ENCODE measurements at regions not wholly inside any gene's neighbourhood (a gene's known extent, or its start where the extent isn't known, plus 50 kb on each side); places are given as distances from the start of the nearest gene placed in this dataset.

DNA sequence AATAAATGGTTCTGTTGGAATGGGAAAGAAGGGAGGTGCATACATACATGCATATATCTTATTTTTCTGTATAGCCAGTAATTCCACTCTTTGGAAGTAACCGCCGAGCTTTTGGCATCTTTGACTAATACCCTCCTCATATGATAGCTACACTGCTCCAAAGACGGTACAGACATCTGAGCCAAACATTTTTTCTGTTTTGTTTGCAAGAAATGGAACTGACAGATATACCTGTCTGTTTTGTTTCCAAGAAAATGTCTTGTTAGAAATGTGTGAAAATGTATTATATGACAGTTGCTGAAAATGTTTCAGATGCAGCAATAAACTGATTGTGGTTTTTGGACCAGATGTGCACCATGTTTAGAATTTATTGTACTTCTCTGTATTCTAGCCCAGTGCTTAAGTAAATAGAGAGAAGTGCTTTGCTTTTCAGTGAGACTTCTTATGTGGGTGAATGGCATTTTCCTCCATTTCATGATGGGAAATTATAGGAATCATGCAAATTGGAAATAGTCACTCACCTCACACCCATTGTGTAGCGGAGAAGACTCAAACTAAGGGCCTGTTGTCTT lies 396.9 kb downstream of the KCNRG start:
- no peak for DNase-seq (ENCODE audit: low spot score in 2 of 2)
- H3K27ac ChIP-seq: peak overlapping the region in 1 of 2 donors; percentile 65
- intact Hi-C loops (cut with DNase I): loop anchor here (5.0 kb wide), 2 partner anchors 55 to 415 kb away; partner anchors contain the start of gene TRIM13

DNA sequence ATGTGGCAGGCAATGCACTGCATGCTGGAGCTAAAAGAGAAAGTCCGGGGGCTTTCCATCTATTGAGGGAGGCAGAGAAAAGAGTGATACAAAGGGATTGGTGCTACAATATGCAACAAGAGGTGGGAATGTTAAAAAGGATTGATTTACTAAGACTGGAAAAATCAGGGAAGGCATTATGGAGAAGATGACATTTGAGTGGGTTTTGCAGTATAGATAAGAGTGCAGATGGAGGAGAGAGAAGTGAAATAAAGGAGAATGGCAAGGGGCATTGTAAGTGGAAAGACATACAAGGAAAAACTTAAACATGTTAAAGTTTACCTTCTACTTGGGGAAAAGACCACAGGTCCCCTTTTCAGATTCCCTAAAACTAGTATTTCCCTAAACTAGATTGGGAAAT lies 399.4 kb downstream of the KCNRG start:
- Histone ChIP-seq H3K9me3 (no peaks in the 10 kb centered on the region), H3K4me3 (no peak overlapping the region), H3K27me3 (no peaks in the 10 kb centered on the region), H3K36me3 (no peaks in the 10 kb centered on the region), H3K4me1 (peaks cover 14 to 27% of the 10 kb centered on the region in 2 donors), H3K27ac (no peak overlapping the region)
- TF ChIP-seq, protein P1, sequence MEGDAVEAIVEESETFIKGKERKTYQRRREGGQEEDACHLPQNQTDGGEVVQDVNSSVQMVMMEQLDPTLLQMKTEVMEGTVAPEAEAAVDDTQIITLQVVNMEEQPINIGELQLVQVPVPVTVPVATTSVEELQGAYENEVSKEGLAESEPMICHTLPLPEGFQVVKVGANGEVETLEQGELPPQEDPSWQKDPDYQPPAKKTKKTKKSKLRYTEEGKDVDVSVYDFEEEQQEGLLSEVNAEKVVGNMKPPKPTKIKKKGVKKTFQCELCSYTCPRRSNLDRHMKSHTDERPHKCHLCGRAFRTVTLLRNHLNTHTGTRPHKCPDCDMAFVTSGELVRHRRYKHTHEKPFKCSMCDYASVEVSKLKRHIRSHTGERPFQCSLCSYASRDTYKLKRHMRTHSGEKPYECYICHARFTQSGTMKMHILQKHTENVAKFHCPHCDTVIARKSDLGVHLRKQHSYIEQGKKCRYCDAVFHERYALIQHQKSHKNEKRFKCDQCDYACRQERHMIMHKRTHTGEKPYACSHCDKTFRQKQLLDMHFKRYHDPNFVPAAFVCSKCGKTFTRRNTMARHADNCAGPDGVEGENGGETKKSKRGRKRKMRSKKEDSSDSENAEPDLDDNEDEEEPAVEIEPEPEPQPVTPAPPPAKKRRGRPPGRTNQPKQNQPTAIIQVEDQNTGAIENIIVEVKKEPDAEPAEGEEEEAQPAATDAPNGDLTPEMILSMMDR (IDR thresholded peaks at IDR 0.05): no peak
- no peak for DNase-seq (ENCODE audit: low spot score in 2 of 2)
- intact Hi-C loops (cut with DNase I): loop anchor here (5.0 kb wide), 2 partner anchors 57 to 417 kb away; partner anchors contain the start of gene TRIM13

More for the DNA sequence above, 396.9 kb downstream of the KCNRG start:
- Histone ChIP-seq H3K27me3 (no peaks in the 10 kb centered on the region), H3K4me3 (no peak overlapping the region), H3K9me3 (no peaks in the 10 kb centered on the region), H3K36me3 (no peaks in the 10 kb centered on the region), H3K4me1 (peaks cover 14 to 22% of the 10 kb centered on the region in 2 donors)
- TF ChIP-seq, protein P1 (IDR thresholded peaks at IDR 0.05): no peak

DNA sequence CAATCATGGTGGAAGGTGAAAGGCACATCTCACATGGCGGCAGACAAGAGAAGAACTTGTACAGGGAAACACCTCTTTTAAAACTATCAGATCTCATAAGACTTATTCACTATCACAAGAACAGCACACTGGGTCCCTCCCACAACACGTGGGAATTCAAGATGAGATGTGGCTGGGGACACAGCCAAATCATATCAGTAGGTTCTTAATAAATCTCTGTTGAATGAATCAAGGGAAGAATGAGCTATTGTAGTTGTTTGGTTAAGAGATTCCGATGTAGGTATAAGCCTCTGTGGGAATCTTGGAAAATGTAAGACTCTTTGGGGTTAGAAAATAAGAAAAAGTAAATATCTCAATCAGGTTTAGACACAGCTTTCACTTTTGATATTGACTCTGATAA lies 400.2 kb downstream of the KCNRG start:
- Histone ChIP-seq H3K4me1 (peaks cover 14 to 34% of the 10 kb centered on the region in 2 donors), H3K27me3 (no peaks in the 10 kb centered on the region)

DNA sequence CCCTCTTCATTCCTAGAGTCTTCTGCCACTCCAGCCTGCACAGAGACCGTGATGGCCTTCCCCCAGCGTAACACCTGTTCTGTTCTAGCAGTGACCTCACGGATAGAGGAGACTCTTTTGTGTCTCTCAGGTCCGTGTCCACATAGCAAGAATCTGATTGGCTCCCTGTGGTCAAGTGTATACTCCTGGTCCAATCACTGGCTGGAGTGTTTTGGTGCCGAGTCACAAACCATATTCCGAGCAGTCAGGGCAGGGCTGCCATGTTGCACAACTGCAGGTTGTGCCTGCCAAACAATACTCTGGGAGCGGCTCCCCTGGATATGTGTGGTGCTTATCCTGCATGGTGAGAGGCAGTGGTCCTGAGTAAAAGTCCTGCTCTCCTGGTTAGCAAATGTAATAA lies 402.4 kb downstream of the KCNRG start:
- peaks cover 7 to 39% of the 10 kb centered on the region in 2 donors for H3K4me1 ChIP-seq
- TF ChIP-seq, protein P1 (IDR thresholded peaks at IDR 0.05): no peak
- no peak for DNase-seq (ENCODE audit: low spot score in 2 of 2)
- H3K27me3 ChIP-seq: no peaks in the 10 kb centered on the region
- H3K36me3 ChIP-seq: no peaks in the 10 kb centered on the region
- H3K9me3 ChIP-seq: no peaks in the 10 kb centered on the region
- intact Hi-C loops (cut with DNase I): no loop called here
- no peak overlapping the region for H3K27ac ChIP-seq
- no peak overlapping the region for H3K4me3 ChIP-seq

More for the DNA sequence above, 400.2 kb downstream of the KCNRG start:
- Histone ChIP-seq H3K4me3 (no peak overlapping the region), H3K36me3 (no peaks in the 10 kb centered on the region), H3K9me3 (no peaks in the 10 kb centered on the region), H3K27ac (no peak overlapping the region)
- intact Hi-C loops (cut with DNase I): no loop called here
- DNase-seq (ENCODE audit: low spot score in 2 of 2): no peak
- TF ChIP-seq, protein P1 (IDR thresholded peaks at IDR 0.05): no peak

DNA sequence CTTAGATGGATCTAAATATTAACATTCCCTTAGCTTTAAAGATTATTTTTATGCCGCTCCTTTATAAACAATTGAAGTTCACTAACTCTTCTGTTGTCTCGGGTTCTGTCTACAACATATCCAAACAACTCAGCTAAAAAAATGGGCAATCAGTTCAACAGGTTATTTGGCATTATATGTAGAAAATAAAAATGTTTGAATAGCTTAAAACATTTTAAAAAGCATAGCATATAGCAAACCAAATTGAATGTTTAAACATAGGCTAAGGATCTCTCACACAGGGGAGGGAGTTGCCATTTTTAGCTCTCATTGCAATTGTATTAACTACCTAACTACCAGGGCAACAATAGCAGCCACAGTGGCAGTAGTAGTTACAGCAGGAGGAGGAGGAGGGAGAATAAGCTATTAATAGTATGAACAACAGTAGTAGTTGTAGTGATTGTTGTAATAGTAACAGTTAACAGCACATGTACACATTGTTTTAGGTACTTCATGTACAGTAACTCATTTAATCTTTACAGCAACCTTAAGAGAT lies 404.2 kb downstream of the KCNRG start:
- H3K9me3 ChIP-seq: no peaks in the 10 kb centered on the region
- peak overlapping the region in 1 of 2 donors; percentile 38 for H3K4me3 ChIP-seq
- no peak for DNase-seq (ENCODE audit: low spot score in 2 of 2)
- H3K36me3 ChIP-seq: no peaks in the 10 kb centered on the region
- TF ChIP-seq, protein P1 (IDR thresholded peaks at IDR 0.05): no peak
- peak overlapping the region; percentile 13 to 41 for H3K27ac ChIP-seq
- intact Hi-C loops (cut with DNase I): no loop called here
- no peaks in the 10 kb centered on the region for H3K27me3 ChIP-seq
- peaks cover 4 to 31% of the 10 kb centered on the region in 2 donors for H3K4me1 ChIP-seq
